HG02678 (cell line): ENCODE measurements at regions not wholly inside any gene's neighbourhood (a gene's known extent, or its start where the extent isn't known, plus 50 kb on each side); places are given as distances from the start of the nearest gene placed in this dataset.

Experiments
- ATAC-seq: cut with Tn5 transposase; IDR thresholded peaks from one replicate; pipeline ENCODE4 v1.9.1; 2021; ENCODE audit warnings: mild to moderate bottlenecking, moderate library complexity; ENCODE audit not compliant: unreplicated experiment

GRCh38 chr1:5317391-5317790 lies 663.0 kb downstream of the AJAP1 start:
- ATAC-seq, result no peak

- ATAC-seq, result no peak
Observed at GRCh38 chr1:5312862-5313261, 658.5 kb downstream of the AJAP1 start.

GRCh38 chr1:5312293-5312674 lies 657.9 kb downstream of the AJAP1 start:
- no peak for ATAC-seq

GRCh38 chr1:5311634-5312292 lies 657.4 kb downstream of the AJAP1 start:
- no peak for ATAC-seq

GRCh38 chr1:5311147-5311546 lies 656.7 kb downstream of the AJAP1 start:
- no peak for ATAC-seq

- no peak for ATAC-seq
Observed at GRCh38 chr1:5308249-5308648, 653.8 kb downstream of the AJAP1 start.

GRCh38 chr1:5304702-5305101 lies 650.3 kb downstream of the AJAP1 start:
- no peak for ATAC-seq

GRCh38 chr1:5298376-5298775 lies 644.0 kb downstream of the AJAP1 start:
- ATAC-seq, result no peak

- ATAC-seq, result no peak
Observed at GRCh38 chr1:5297886-5298239, 643.5 kb downstream of the AJAP1 start.

- no peak for ATAC-seq
Observed at GRCh38 chr1:5297180-5297885, 642.9 kb downstream of the AJAP1 start.

- ATAC-seq, result no peak
Observed at GRCh38 chr1:5296557-5297179, 642.3 kb downstream of the AJAP1 start.

- ATAC-seq, result no peak
Observed at GRCh38 chr1:5296095-5296494, 641.7 kb downstream of the AJAP1 start.

- no peak for ATAC-seq
Observed at GRCh38 chr1:5291889-5292288, 637.5 kb downstream of the AJAP1 start.

- ATAC-seq, result no peak
Observed at GRCh38 chr1:5287178-5288150, 633.1 kb downstream of the AJAP1 start.

GRCh38 chr1:5286244-5286643 lies 631.8 kb downstream of the AJAP1 start:
- ATAC-seq, result no peak

GRCh38 chr1:5274527-5274926 lies 620.1 kb downstream of the AJAP1 start:
- ATAC-seq, result no peak

GRCh38 chr1:5273280-5274003 lies 619.0 kb downstream of the AJAP1 start:
- no peak for ATAC-seq

GRCh38 chr1:5272325-5272724 lies 617.9 kb downstream of the AJAP1 start:
- no peak for ATAC-seq

- no peak for ATAC-seq
Observed at GRCh38 chr1:5271264-5271663, 616.9 kb downstream of the AJAP1 start.

- ATAC-seq, result no peak
Observed at GRCh38 chr1:5269901-5270300, 615.5 kb downstream of the AJAP1 start.
